ENCODE measurements at regions not wholly inside any gene's neighbourhood (a gene's known extent, or its start where the extent isn't known, plus 50 kb on each side); places are given as distances from the start of the nearest gene placed in this dataset.

DNA sequence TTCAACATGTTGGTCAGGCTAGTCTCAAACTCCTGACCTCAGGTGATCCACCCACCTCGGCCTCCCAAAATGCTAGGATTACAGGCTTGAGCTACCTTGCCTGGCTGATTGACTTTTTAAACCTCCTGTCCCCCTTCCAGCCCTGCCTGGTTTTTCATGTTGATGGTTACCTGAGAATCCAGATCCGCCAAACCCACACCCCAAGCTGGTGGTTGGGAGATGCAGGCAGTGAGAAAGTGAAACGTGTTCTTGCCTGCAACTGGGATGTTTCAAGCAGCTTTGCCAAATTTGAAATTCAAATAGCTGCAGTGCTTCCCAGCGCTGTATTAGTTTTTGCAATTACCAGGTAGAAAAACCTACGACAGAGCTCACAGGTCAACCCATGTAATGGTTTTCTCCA is 238.3 kb upstream of the PWP1 start:
- TF ChIP-seq, protein P1, sequence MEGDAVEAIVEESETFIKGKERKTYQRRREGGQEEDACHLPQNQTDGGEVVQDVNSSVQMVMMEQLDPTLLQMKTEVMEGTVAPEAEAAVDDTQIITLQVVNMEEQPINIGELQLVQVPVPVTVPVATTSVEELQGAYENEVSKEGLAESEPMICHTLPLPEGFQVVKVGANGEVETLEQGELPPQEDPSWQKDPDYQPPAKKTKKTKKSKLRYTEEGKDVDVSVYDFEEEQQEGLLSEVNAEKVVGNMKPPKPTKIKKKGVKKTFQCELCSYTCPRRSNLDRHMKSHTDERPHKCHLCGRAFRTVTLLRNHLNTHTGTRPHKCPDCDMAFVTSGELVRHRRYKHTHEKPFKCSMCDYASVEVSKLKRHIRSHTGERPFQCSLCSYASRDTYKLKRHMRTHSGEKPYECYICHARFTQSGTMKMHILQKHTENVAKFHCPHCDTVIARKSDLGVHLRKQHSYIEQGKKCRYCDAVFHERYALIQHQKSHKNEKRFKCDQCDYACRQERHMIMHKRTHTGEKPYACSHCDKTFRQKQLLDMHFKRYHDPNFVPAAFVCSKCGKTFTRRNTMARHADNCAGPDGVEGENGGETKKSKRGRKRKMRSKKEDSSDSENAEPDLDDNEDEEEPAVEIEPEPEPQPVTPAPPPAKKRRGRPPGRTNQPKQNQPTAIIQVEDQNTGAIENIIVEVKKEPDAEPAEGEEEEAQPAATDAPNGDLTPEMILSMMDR (IDR thresholded peaks at IDR 0.05): no peak
- TF ChIP-seq EP300 (IDR thresholded peaks at IDR 0.05) (no peak), POLR2AphosphoS5 (IDR thresholded peaks at IDR 0.05) (no peak), POLR2A (IDR thresholded peaks at IDR 0.05) (no peak)
